ENCODE measurements at regions not wholly inside any gene's neighbourhood (a gene's known extent, or its start where the extent isn't known, plus 50 kb on each side); places are given as distances from the start of the nearest gene placed in this dataset.

DNA sequence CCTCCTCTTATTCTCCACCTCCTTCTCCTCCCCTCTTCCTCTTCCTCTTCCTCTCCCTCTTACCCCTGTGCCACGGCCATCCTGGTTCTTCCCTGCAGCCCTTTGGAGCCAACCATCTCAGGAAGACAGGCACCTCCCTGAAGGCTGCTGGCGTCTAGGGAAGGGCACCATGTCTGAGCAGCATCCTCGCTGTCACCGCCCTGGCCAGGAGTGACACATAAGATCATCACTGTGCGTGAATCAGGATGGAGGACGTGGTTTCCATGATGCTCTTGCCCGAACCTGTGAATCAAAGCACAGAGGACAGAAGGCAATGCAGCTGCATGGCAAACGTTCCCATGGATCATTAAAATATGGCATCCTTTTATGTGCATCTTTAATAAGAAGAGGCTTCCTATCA lies 236.0 kb downstream of the SH3BP4 start:
- H3K27me3 ChIP-seq, result no peaks in the 10 kb centered on the region
- H3K4me3 ChIP-seq, result no peak overlapping the region
- H3K27ac ChIP-seq, result no peak overlapping the region
- intact Hi-C loops (cut with DNase I), result no loop called here
- TF ChIP-seq, protein P1, sequence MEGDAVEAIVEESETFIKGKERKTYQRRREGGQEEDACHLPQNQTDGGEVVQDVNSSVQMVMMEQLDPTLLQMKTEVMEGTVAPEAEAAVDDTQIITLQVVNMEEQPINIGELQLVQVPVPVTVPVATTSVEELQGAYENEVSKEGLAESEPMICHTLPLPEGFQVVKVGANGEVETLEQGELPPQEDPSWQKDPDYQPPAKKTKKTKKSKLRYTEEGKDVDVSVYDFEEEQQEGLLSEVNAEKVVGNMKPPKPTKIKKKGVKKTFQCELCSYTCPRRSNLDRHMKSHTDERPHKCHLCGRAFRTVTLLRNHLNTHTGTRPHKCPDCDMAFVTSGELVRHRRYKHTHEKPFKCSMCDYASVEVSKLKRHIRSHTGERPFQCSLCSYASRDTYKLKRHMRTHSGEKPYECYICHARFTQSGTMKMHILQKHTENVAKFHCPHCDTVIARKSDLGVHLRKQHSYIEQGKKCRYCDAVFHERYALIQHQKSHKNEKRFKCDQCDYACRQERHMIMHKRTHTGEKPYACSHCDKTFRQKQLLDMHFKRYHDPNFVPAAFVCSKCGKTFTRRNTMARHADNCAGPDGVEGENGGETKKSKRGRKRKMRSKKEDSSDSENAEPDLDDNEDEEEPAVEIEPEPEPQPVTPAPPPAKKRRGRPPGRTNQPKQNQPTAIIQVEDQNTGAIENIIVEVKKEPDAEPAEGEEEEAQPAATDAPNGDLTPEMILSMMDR (IDR thresholded peaks at IDR 0.05), result no peak
- no peak for DNase-seq (ENCODE audit: low spot score in 2 of 2)
- no peaks in the 10 kb centered on the region for H3K4me1 ChIP-seq
- no peaks in the 10 kb centered on the region for H3K36me3 ChIP-seq
- no peaks in the 10 kb centered on the region for H3K9me3 ChIP-seq

DNA sequence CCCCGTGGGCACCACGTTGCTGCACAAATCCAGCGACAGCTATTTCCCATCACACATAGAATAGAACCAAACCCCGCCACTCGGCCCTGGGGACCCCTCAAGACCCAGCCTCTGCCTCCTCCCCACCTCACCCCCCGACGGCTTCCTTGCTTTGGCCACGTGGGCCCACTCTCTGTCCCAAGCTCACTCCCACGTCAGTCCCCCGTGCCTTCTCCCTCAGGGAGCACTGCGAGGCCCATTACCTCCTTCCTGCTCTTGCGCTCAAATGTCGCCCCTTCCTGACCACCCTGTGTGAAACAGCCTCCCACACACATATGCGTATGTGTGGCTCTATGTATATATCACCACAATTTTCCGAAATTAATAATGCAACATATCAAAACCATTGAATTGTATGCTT lies 239.7 kb downstream of the SH3BP4 start:
- no peak for DNase-seq (ENCODE audit: low spot score in 2 of 2)
- TF ChIP-seq, protein P1 (IDR thresholded peaks at IDR 0.05), result no peak
- Histone ChIP-seq H3K4me3 (no peak overlapping the region), H3K9me3 (no peaks in the 10 kb centered on the region), H3K27ac (no peak overlapping the region), H3K27me3 (no peaks in the 10 kb centered on the region), H3K4me1 (no peaks in the 10 kb centered on the region), H3K36me3 (no peaks in the 10 kb centered on the region)
- intact Hi-C loops (cut with DNase I), result no loop called here

DNA sequence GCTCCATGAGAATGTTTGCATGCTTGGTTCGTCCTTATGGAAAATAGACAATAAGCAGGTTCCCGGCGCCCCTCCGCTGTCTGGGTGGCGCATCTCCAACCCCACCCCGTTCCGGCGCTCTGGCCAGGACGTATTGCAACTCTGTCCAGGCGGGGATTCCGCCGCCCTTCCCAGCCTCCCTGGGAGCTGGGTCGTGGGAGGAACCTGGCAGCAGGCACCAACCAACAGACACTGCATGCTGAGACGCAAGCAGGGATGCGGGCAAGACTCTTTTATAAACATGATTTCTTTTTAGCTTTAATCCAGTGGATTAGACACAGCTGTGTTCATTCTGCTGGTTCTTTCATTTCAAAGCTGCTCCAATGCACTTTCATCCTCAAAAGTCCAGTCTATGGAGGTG lies 240.2 kb downstream of the SH3BP4 start:
- H3K9me3 ChIP-seq, result no peaks in the 10 kb centered on the region
- intact Hi-C loops (cut with DNase I), result no loop called here
- TF ChIP-seq, protein P1 (IDR thresholded peaks at IDR 0.05), result no peak
- no peak overlapping the region for H3K4me3 ChIP-seq
- no peak for DNase-seq (ENCODE audit: low spot score in 2 of 2)
- no peak overlapping the region for H3K27ac ChIP-seq
- no peaks in the 10 kb centered on the region for H3K27me3 ChIP-seq
- no peaks in the 10 kb centered on the region for H3K4me1 ChIP-seq
- H3K36me3 ChIP-seq, result no peaks in the 10 kb centered on the region

DNA sequence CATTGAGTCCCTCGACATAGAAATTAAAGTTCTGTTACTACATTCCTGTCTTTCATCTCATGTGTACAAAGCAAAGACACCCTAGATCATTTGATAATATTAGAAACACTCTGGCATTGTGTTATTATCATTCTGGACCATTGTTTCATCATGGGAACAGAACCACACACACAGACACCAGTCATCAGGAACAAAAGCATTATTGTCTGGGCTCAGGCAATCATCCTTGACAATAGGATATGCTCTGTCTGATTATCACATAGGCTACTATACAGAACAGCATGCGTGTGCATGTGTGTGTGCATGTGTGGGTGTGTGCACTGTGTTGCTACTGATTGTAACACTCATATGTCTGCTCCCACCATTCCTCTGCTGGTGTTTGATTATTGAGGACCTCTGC lies 242.5 kb downstream of the SH3BP4 start:
- Histone ChIP-seq H3K27ac (no peak overlapping the region), H3K4me3 (no peak overlapping the region), H3K4me1 (no peaks in the 10 kb centered on the region), H3K27me3 (no peaks in the 10 kb centered on the region), H3K9me3 (no peaks in the 10 kb centered on the region), H3K36me3 (no peaks in the 10 kb centered on the region)
- TF ChIP-seq, protein P1 (IDR thresholded peaks at IDR 0.05), result no peak
- intact Hi-C loops (cut with DNase I), result no loop called here
- no peak for DNase-seq (ENCODE audit: low spot score in 2 of 2)

DNA sequence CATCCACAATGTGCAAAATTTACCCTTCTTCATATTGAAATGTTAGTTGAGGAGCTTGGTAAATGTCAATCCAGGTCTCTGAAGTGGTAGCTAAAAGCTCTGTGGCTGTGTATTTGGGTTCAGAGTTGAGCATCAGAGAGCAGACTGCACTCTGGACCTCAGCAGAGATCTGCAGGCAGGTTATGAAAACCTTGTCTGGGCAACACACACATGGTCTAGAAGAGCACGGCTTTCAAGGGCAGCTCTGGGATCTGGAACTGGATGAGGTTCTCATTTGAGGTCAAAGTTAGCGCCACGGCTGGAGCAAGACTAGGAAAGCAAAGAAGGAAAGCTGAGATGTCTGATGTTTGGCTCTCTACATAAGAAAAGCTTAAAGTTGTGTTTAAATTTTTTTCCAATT lies 243.0 kb downstream of the SH3BP4 start:
- intact Hi-C loops (cut with DNase I), result no loop called here
- DNase-seq (ENCODE audit: low spot score in 2 of 2), result no peak
- H3K36me3 ChIP-seq, result no peaks in the 10 kb centered on the region
- no peaks in the 10 kb centered on the region for H3K9me3 ChIP-seq
- TF ChIP-seq, protein P1 (IDR thresholded peaks at IDR 0.05), result no peak
- H3K27me3 ChIP-seq, result no peaks in the 10 kb centered on the region
- no peak overlapping the region for H3K27ac ChIP-seq
- no peaks in the 10 kb centered on the region for H3K4me1 ChIP-seq
- H3K4me3 ChIP-seq, result no peak overlapping the region

DNA sequence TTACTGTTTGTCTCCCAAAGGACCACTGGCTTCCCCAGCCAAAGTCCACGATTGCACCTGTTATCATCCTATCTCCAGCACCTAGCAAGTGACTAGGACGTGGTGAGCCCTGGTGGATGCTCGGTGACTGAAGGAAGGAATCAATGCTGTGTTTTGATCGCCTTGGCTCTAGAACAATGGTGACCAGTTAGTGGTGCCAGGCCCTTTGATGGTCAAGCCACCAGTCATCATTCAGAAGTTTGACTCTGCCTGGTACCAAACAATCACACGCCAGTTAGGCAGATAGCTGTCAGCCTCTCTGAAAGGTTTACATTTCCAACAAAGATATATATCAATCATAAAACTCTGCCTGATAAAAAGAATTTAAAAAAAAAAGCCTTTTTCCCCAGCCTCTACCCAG lies 244.1 kb downstream of the SH3BP4 start:
- no peaks in the 10 kb centered on the region for H3K9me3 ChIP-seq
- TF ChIP-seq, protein P1 (IDR thresholded peaks at IDR 0.05), result no peak
- H3K4me1 ChIP-seq, result no peaks in the 10 kb centered on the region
- H3K36me3 ChIP-seq, result no peaks in the 10 kb centered on the region
- no peak overlapping the region for H3K27ac ChIP-seq
- no peaks in the 10 kb centered on the region for H3K27me3 ChIP-seq
- intact Hi-C loops (cut with DNase I), result no loop called here
- H3K4me3 ChIP-seq, result no peak overlapping the region
- no peak for DNase-seq (ENCODE audit: low spot score in 2 of 2)
